ENCODE measurements at regions not wholly inside any gene's neighbourhood (a gene's known extent, or its start where the extent isn't known, plus 50 kb on each side); places are given as distances from the start of the nearest gene placed in this dataset.
A peak's percentile ranks its signal among the peaks of the same experiment; 100 is the strongest.
"Not testable (repeated sequence)": the region's sequence is repeated elsewhere in the genome, so short reads cannot be mapped to it uniquely, and the experiment has no call there.

- no peak for DNase-seq (ENCODE audit: low read depth)
These were observed 904.3 kb upstream of the GRIA3 start for GRCh38 chrX:122279746-122280145.

- not testable (repeated sequence) for DNase-seq (ENCODE audit: low read depth)
These were observed 884.3 kb upstream of the GRIA3 start for GRCh38 chrX:122299822-122300221.

GRCh38 chrX:122301491-122301890, 882.6 kb upstream of the GRIA3 start:
- no peak for DNase-seq (ENCODE audit: low read depth)

GRCh38 chrX:122303761-122304160, 880.3 kb upstream of the GRIA3 start:
- DNase-seq (ENCODE audit: low read depth), result no peak

- DNase-seq (ENCODE audit: low read depth), result no peak
These were observed 839.3 kb upstream of the GRIA3 start for GRCh38 chrX:122344816-122345215.

- no peak for DNase-seq (ENCODE audit: low read depth)
These were observed 820.8 kb upstream of the GRIA3 start for GRCh38 chrX:122363112-122363795.

GRCh38 chrX:122375533-122375932, 808.5 kb upstream of the GRIA3 start:
- not testable (repeated sequence) for DNase-seq (ENCODE audit: low read depth)

GRCh38 chrX:122389005-122389404, 795.1 kb upstream of the GRIA3 start:
- DNase-seq (ENCODE audit: low read depth), result no peak

GRCh38 chrX:122418758-122419157, 765.3 kb upstream of the GRIA3 start:
- DNase-seq (ENCODE audit: low read depth), result no peak

GRCh38 chrX:122421434-122422121, 762.5 kb upstream of the GRIA3 start:
- DNase-seq (ENCODE audit: low read depth), result no peak

- DNase-seq (ENCODE audit: low read depth), result no peak
These were observed 761.5 kb upstream of the GRIA3 start for GRCh38 chrX:122422547-122422946.

GRCh38 chrX:122434942-122435341, 749.1 kb upstream of the GRIA3 start:
- no peak for DNase-seq (ENCODE audit: low read depth)

- DNase-seq (ENCODE audit: low read depth), result no peak
These were observed 744.2 kb upstream of the GRIA3 start for GRCh38 chrX:122439831-122440230.

GRCh38 chrX:122440832-122441231, 743.2 kb upstream of the GRIA3 start:
- DNase-seq (ENCODE audit: low read depth), result no peak

GRCh38 chrX:122441451-122441850, 742.6 kb upstream of the GRIA3 start:
- no peak for DNase-seq (ENCODE audit: low read depth)

GRCh38 chrX:122445466-122445865, 738.6 kb upstream of the GRIA3 start:
- DNase-seq (ENCODE audit: low read depth), result no peak

GRCh38 chrX:122464341-122464740, 719.7 kb upstream of the GRIA3 start:
- DNase-seq (ENCODE audit: low read depth), result no peak

- DNase-seq (ENCODE audit: low read depth), result peak; percentile 34
These were observed 708.8 kb upstream of the GRIA3 start for GRCh38 chrX:122475306-122475705.

GRCh38 chrX:122500556-122500955, 683.5 kb upstream of the GRIA3 start:
- no peak for DNase-seq (ENCODE audit: low read depth)

- DNase-seq (ENCODE audit: low read depth), result no peak
These were observed 682.4 kb upstream of the GRIA3 start for GRCh38 chrX:122501652-122502051.

- peak; percentile 44 for DNase-seq (ENCODE audit: low read depth)
These were observed 680.1 kb upstream of the GRIA3 start for GRCh38 chrX:122504026-122504425.

- DNase-seq (ENCODE audit: low read depth), result peak; percentile 59
These were observed 671.5 kb upstream of the GRIA3 start for GRCh38 chrX:122512561-122513072.

- peak; percentile 70 for DNase-seq (ENCODE audit: low read depth)
These were observed 666.3 kb upstream of the GRIA3 start for GRCh38 chrX:122517786-122518185.
